ENCODE measurements at regions not wholly inside any gene's neighbourhood (a gene's known extent, or its start where the extent isn't known, plus 50 kb on each side); places are given as distances from the start of the nearest gene placed in this dataset.

DNA sequence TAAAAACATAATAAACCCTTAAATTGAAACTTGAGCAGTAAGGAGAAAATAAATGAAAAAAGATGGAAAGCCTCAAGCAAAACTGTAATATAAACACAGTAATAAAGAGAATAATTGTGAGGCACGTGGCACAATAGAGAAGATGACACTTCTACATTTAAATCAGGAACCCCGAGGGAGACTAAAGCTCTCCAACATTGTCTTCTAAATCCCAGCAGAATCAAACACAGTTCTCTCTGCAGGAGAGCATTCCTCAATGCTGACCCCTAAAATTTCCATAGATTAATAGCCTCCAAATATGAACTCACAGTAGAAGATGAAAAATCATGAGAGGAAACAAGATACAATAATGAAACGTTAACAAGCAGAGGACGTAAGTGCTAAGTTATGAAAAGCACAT is 721.2 kb upstream of the COX7C start:
- no peaks in the 10 kb centered on the region for H3K9me3 ChIP-seq
- H3K4me1 ChIP-seq, result no peaks in the 10 kb centered on the region
- TF ChIP-seq, protein P1, sequence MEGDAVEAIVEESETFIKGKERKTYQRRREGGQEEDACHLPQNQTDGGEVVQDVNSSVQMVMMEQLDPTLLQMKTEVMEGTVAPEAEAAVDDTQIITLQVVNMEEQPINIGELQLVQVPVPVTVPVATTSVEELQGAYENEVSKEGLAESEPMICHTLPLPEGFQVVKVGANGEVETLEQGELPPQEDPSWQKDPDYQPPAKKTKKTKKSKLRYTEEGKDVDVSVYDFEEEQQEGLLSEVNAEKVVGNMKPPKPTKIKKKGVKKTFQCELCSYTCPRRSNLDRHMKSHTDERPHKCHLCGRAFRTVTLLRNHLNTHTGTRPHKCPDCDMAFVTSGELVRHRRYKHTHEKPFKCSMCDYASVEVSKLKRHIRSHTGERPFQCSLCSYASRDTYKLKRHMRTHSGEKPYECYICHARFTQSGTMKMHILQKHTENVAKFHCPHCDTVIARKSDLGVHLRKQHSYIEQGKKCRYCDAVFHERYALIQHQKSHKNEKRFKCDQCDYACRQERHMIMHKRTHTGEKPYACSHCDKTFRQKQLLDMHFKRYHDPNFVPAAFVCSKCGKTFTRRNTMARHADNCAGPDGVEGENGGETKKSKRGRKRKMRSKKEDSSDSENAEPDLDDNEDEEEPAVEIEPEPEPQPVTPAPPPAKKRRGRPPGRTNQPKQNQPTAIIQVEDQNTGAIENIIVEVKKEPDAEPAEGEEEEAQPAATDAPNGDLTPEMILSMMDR (IDR thresholded peaks at IDR 0.05), result no peak
- H3K27me3 ChIP-seq, result no peaks in the 10 kb centered on the region
- no peaks in the 10 kb centered on the region for H3K36me3 ChIP-seq
- no peak overlapping the region for H3K27ac ChIP-seq
- no peak overlapping the region for H3K4me3 ChIP-seq
- DNase-seq (ENCODE audit: low spot score), result no peak

DNA sequence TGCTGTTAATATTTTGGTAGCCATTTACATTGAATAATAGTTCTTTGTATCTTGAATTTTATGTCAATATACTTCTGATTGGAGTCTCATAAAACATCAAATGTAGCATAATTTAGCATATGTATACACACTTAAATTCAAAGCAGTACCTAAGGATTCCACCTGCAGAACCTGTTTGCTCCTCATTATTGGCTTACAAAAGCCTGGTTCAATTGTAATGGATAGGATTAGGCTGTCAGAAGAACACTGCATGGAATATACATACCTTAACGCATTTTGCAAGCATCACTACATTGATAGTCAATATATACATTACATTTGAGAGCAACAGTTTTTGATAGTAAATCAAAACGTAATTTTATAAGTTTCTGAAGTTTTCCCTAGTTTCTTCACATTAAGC is 711.3 kb upstream of the COX7C start:
- no peak for DNase-seq (ENCODE audit: low spot score)
- no peaks in the 10 kb centered on the region for H3K36me3 ChIP-seq
- no peaks in the 10 kb centered on the region for H3K27me3 ChIP-seq
- TF ChIP-seq, protein P1 (IDR thresholded peaks at IDR 0.05), result no peak
- H3K27ac ChIP-seq, result no peak overlapping the region
- no peak overlapping the region for H3K4me3 ChIP-seq
- H3K9me3 ChIP-seq, result no peaks in the 10 kb centered on the region
- H3K4me1 ChIP-seq, result no peaks in the 10 kb centered on the region

DNA sequence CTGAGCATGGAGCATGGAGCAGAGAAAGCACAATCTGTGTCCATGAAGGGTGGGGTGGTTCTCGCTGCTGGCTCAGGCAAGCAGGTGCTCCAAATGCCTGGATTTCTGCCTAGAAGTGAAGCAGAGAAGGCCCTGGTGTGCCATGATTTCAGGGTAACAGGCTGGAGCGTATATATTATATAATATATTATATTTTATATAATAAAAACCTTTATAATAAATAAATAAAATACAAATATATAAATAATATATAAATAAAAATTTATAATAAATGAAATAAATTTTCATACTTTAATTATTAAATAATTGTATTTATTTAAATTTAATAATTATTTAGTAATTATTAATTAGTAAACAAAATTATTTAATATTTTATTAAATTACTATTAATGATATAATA is 707.4 kb upstream of the COX7C start:
- no peaks in the 10 kb centered on the region for H3K4me1 ChIP-seq
- H3K27ac ChIP-seq, result no peak overlapping the region
- no peak for DNase-seq (ENCODE audit: low spot score)
- H3K9me3 ChIP-seq, result no peaks in the 10 kb centered on the region
- no peaks in the 10 kb centered on the region for H3K27me3 ChIP-seq
- TF ChIP-seq, protein P1 (IDR thresholded peaks at IDR 0.05), result no peak
- H3K36me3 ChIP-seq, result no peaks in the 10 kb centered on the region
- H3K4me3 ChIP-seq, result no peak overlapping the region

DNA sequence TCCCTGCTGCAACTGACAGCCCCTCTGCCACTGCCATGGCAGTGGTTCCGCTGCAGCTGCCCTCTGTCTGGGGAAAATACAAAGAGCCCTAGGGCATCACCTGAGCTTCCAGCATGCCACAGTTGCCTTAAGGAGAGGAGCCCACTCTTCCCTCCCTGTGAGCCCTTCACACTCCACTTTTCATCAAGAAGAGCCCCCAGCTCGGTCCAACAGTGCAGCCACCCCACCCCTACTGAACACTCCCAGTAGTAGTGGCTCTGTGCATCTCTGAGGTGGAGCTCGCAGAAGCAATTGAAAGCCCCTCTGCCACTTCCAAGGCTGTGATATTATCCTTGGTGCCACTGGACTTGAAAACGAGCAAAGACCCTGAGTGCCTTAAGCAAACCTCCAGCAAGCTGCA is 696.8 kb upstream of the COX7C start:
- TF ChIP-seq, protein P1 (IDR thresholded peaks at IDR 0.05), result no peak
- no peaks in the 10 kb centered on the region for H3K27me3 ChIP-seq
- H3K4me3 ChIP-seq, result no peak overlapping the region
- no peak for DNase-seq (ENCODE audit: low spot score)
- no peak overlapping the region for H3K27ac ChIP-seq
- H3K4me1 ChIP-seq, result no peaks in the 10 kb centered on the region
- H3K36me3 ChIP-seq, result no peaks in the 10 kb centered on the region
- H3K9me3 ChIP-seq, result peaks cover 2 to 5% of the 10 kb centered on the region in 2 donors

DNA sequence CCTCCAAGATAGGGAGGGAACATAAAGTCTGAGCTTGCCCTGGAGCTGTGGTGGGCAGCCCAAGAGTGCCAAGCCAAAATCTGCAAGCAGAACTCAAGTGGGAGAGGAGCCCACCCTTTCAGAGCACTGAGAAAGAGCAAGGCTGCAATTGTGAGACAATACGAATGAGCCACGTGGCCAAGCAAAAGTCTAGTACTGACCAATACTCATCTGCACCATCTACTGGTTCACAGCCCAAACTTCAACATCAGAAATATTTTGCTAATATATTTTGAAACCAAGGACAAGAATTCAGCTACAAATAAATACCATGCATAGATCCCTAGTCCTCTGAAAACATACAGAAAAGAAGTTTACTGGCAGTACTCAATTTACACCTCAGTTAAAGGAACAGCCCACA is 696.2 kb upstream of the COX7C start:
- Histone ChIP-seq H3K4me1 (no peaks in the 10 kb centered on the region), H3K36me3 (no peaks in the 10 kb centered on the region)
- TF ChIP-seq, protein P1 (IDR thresholded peaks at IDR 0.05), result no peak

DNA sequence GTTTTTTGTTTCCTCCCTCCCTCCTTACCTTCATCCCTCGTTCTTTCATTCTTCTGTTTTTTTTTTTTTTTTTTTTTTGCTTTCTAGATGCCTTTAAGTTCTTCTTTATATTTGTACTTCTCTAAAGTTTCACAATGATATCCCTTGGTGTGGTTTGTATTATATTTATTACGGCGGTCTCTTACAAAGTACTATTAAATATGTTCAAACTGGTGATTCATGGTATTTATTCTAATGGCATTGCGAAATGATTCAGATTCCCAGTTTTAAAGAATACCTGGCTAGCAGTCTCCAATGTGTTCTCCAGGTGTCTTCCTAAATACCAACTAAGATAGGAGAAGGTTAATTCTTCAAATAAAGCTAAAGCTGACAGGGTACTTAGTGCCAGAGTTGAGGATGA is 690.1 kb upstream of the COX7C start:
- H3K27ac ChIP-seq, result no peak overlapping the region
- no peaks in the 10 kb centered on the region for H3K27me3 ChIP-seq
- H3K36me3 ChIP-seq, result no peaks in the 10 kb centered on the region
- H3K4me1 ChIP-seq, result no peaks in the 10 kb centered on the region
- no peak for DNase-seq (ENCODE audit: low spot score)
- H3K4me3 ChIP-seq, result no peak overlapping the region
- peaks cover 3 to 9% of the 10 kb centered on the region in 2 donors for H3K9me3 ChIP-seq
- TF ChIP-seq, protein P1 (IDR thresholded peaks at IDR 0.05), result no peak

More for the DNA sequence above, 696.2 kb upstream of the COX7C start:
- no peak overlapping the region for H3K4me3 ChIP-seq
- no peak overlapping the region for H3K27ac ChIP-seq
- no peak for DNase-seq (ENCODE audit: low spot score)
- peaks cover 3 to 9% of the 10 kb centered on the region in 2 donors for H3K9me3 ChIP-seq
- H3K27me3 ChIP-seq, result no peaks in the 10 kb centered on the region

All from right atrium auricular region (tissue), 2 donors.